NCI-H1105 (cell line): ENCODE measurements at regions not wholly inside any gene's neighbourhood (a gene's known extent, or its start where the extent isn't known, plus 50 kb on each side); places are given as distances from the start of the nearest gene placed in this dataset.
A peak's percentile ranks its signal among the peaks of the same experiment; 100 is the strongest.

Experiments
- DNase-seq: peaks from one replicate; lab custom pipeline; 2025; lab: John Stamatoyannopoulos, UW

GRCh38 chr4:104772849-104773248 is 278.2 kb upstream of the CXXC4 start:
- no peak for DNase-seq

- DNase-seq: peak; percentile 0
Observed at GRCh38 chr4:104795264-104795939, 300.7 kb upstream of the CXXC4 start.

GRCh38 chr4:104811727-104812126 is 317.0 kb upstream of the CXXC4 start:
- DNase-seq: no peak

GRCh38 chr4:104815665-104816064 is 321.0 kb upstream of the CXXC4 start:
- no peak for DNase-seq

- no peak for DNase-seq
Observed at GRCh38 chr4:104818579-104818978, 323.9 kb upstream of the CXXC4 start.

- no peak for DNase-seq
Observed at GRCh38 chr4:104826171-104826570, 320.5 kb upstream of the TET2 start.

GRCh38 chr4:104829761-104830160 is 316.9 kb upstream of the TET2 start:
- no peak for DNase-seq

- DNase-seq: no peak
Observed at GRCh38 chr4:104848597-104849225, 298.0 kb upstream of the TET2 start.

GRCh38 chr4:104859601-104860237 is 287.0 kb upstream of the TET2 start:
- no peak for DNase-seq

- peak; percentile 47 for DNase-seq
Observed at GRCh38 chr4:104860238-104861123, 286.2 kb upstream of the TET2 start.

- DNase-seq: no peak
Observed at GRCh38 chr4:104866809-104867208, 279.9 kb upstream of the TET2 start.

GRCh38 chr4:104868533-104868932 is 278.1 kb upstream of the TET2 start:
- no peak for DNase-seq

GRCh38 chr4:104868958-104869357 is 277.7 kb upstream of the TET2 start:
- DNase-seq: no peak

GRCh38 chr4:104869831-104870230 is 276.8 kb upstream of the TET2 start:
- no peak for DNase-seq

- DNase-seq: no peak
Observed at GRCh38 chr4:104870495-104871233, 276.0 kb upstream of the TET2 start.

GRCh38 chr4:104878936-104879335 is 267.7 kb upstream of the TET2 start:
- no peak for DNase-seq

GRCh38 chr4:104879367-104879766 is 267.3 kb upstream of the TET2 start:
- DNase-seq: no peak

GRCh38 chr4:104879854-104880253 is 266.8 kb upstream of the TET2 start:
- DNase-seq: no peak

GRCh38 chr4:104881136-104881886 is 265.4 kb upstream of the TET2 start:
- DNase-seq: no peak

GRCh38 chr4:104890598-104891275 is 255.9 kb upstream of the TET2 start:
- no peak for DNase-seq
